A673 (cell line): ENCODE measurements at regions not wholly inside any gene's neighbourhood (a gene's known extent, or its start where the extent isn't known, plus 50 kb on each side); places are given as distances from the start of the nearest gene placed in this dataset.

ENCODE experiments used
- CTCF ChIP-seq: fragments of 300-800, 200-600 bp; sonication (generic); conservative IDR thresholded peaks from 2 replicates; pipeline ENCODE4 v1.5.1; 2017; ENCODE audit warnings: low read depth, mild to moderate bottlenecking, antibody characterized with exemption, low read length, moderate library complexity, mixed read lengths
- EZH2 ChIP-seq: fragments of 200-600 bp; sonication (generic); IDR thresholded peaks from 2 replicates; pipeline ENCODE4 v1.6.1; 2017; ENCODE audit warnings: borderline replicate concordance, low read depth, mild to moderate bottlenecking, mixed read lengths, antibody characterized with exemption, low read length; ENCODE audit not compliant: poor library complexity, severe bottlenecking

- no peak for TF ChIP-seq CTCF
- TF ChIP-seq EZH2 = no peak
These were observed 289.6 kb upstream of the B3GAT1 start for GRCh38 chr11:134701564-134702165.
